ENCODE measurements at regions not wholly inside any gene's neighbourhood (a gene's known extent, or its start where the extent isn't known, plus 50 kb on each side); places are given as distances from the start of the nearest gene placed in this dataset.

DNA sequence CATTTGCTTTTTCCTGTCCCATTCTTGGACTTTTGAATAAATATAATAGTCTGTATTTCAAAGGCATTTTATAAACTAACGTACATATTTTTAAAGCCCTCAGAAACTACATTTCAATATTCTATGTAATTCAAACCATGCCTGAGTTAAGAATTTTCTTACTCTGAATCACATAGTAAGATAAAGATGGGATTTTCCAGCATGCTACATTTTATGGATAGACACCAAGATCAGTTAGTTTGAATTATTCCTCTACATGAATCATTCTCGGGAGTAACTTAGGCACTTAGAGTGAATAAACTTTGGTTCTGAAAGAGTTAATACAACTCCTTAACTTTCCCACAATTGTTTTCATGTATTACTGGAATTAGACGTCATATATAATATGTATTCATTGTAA is 713.3 kb upstream of the CBLB start:
- no peak for ATAC-seq (ENCODE audit: low FRiP score in 2 of 2)
- no peaks in the 10 kb centered on the region for H3K9me3 ChIP-seq
- no peak overlapping the region for H3K4me3 ChIP-seq
- TF ChIP-seq CTCF (IDR thresholded peaks at IDR 0.05) = no peak
- no peak for TF ChIP-seq POLR2AphosphoS5 (IDR thresholded peaks at IDR 0.05)
- TF ChIP-seq POLR2A (IDR thresholded peaks at IDR 0.05) = no peak
- TF ChIP-seq EP300 (IDR thresholded peaks at IDR 0.05) = no peak
- H3K36me3 ChIP-seq = no peaks in the 10 kb centered on the region
- no peak overlapping the region for H3K27ac ChIP-seq
- H3K4me1 ChIP-seq = no peaks in the 10 kb centered on the region
- no peak for DNase-seq
- no peaks in the 10 kb centered on the region for H3K27me3 ChIP-seq
- 77 to 80% methylated on average over 3 of the region's 3 CpGs for WGBS, 2 donors

DNA sequence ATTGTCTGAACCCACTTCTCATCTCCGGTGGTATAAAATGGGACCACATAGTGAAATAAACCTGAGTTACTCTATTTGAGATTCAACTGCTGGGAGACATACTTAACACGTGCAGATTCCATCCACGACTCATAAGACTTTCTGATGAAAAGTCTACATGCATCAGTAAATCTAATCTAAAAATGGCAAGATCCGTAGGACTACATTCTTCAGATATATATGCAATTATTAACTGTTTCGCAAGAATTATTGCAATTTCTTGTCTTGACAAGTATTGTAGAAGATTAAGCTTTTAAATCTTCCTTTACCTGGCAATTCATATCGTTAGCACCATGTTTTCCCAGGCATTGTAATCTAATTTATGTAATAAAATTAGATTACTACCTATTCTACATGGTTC is 718.7 kb upstream of the CBLB start:
- H3K4me3 ChIP-seq = no peak overlapping the region
- H3K27ac ChIP-seq = no peak overlapping the region
- no peaks in the 10 kb centered on the region for H3K9me3 ChIP-seq
- peaks cover 0 to 3% (median 0%) of the 10 kb centered on the region in 4 donors for H3K4me1 ChIP-seq
- H3K36me3 ChIP-seq = no peaks in the 10 kb centered on the region
- H3K27me3 ChIP-seq = no peaks in the 10 kb centered on the region
- 90% methylated on average over 6 of the region's 6 CpGs for WGBS, 2 donors
- TF ChIP-seq CTCF (IDR thresholded peaks at IDR 0.05) = no peak
- TF ChIP-seq POLR2A (IDR thresholded peaks at IDR 0.05) = no peak
- no peak for TF ChIP-seq EP300 (IDR thresholded peaks at IDR 0.05)
- TF ChIP-seq POLR2AphosphoS5 (IDR thresholded peaks at IDR 0.05) = no peak
- no peak for DNase-seq
- ATAC-seq (ENCODE audit: low FRiP score in 2 of 2) = no peak

DNA sequence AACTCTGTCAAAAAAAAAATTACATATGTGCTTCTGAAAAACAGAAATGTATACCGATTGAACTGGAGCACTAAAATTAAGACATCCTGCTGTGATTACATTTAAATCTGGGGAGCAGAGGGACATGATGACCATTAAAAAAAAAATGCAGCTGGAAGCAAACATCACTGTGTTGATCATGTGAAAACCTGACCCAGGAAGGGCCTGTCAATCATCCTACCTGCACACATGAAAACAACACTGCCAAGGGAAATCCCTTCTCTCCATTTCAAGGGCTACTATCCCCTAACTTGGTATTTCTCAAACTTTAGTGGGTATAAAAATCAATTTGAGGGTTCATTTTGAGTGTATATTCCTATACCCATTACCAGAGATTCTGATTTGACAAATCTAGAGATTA is 719.9 kb upstream of the CBLB start:
- no peak overlapping the region for H3K27ac ChIP-seq
- peaks cover 0 to 3% (median 0%) of the 10 kb centered on the region in 4 donors for H3K4me1 ChIP-seq
- H3K36me3 ChIP-seq = no peaks in the 10 kb centered on the region
- H3K27me3 ChIP-seq = no peaks in the 10 kb centered on the region
- DNase-seq (no peak), ATAC-seq (ENCODE audit: low FRiP score in 2 of 2) (no peak)
- no peak overlapping the region for H3K4me3 ChIP-seq
- 78 to 94% methylated on average over 1 of the region's 1 CpG for WGBS, 2 donors
- TF ChIP-seq CTCF (IDR thresholded peaks at IDR 0.05) (no peak), EP300 (IDR thresholded peaks at IDR 0.05) (no peak), POLR2AphosphoS5 (IDR thresholded peaks at IDR 0.05) (no peak), POLR2A (IDR thresholded peaks at IDR 0.05) (no peak)
- no peaks in the 10 kb centered on the region for H3K9me3 ChIP-seq

DNA sequence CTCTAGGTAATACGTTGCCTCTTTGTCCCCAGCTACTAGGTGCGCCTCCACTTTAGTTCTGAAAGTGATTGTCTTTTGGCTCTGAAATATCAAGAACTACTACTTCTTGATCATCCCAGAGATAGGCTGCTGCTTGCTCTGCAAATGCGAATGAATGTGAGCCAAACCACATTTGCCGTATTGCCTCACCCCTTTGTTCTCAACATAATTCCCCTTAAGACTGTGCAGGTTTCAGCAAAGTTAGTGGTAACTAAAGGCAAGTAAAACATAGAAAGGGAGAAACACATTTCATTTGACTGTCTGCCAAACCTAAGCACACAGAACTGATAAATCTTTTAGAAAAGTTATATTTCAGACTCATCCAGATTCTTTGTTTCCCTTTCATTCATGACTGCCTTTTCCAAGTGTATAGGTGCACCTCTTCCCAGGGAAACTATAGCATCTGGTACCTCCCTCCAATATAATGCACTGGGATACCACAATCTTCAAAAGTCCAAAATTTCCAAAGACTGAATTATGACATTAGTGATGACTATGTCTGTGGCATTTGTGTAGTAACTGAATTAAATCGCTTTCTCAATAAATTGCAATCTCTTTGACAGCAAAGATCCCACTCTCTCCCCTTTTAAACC is 720.6 kb upstream of the CBLB start:
- no peak overlapping the region for H3K27ac ChIP-seq
- TF ChIP-seq CTCF (IDR thresholded peaks at IDR 0.05) (no peak), POLR2A (IDR thresholded peaks at IDR 0.05) (no peak), POLR2AphosphoS5 (IDR thresholded peaks at IDR 0.05) (no peak), EP300 (IDR thresholded peaks at IDR 0.05) (no peak)
- ATAC-seq (ENCODE audit: low FRiP score in 2 of 2) (peak in 1 of 2 donors; percentile 64), DNase-seq (no peak)
- H3K27me3 ChIP-seq = no peaks in the 10 kb centered on the region
- H3K9me3 ChIP-seq = no peaks in the 10 kb centered on the region
- no peak overlapping the region for H3K4me3 ChIP-seq
- peaks cover 0 to 3% (median 0%) of the 10 kb centered on the region in 4 donors for H3K4me1 ChIP-seq
- 91 to 94% methylated on average over 5 of the region's 5 CpGs for WGBS, 2 donors
- H3K36me3 ChIP-seq = no peaks in the 10 kb centered on the region

DNA sequence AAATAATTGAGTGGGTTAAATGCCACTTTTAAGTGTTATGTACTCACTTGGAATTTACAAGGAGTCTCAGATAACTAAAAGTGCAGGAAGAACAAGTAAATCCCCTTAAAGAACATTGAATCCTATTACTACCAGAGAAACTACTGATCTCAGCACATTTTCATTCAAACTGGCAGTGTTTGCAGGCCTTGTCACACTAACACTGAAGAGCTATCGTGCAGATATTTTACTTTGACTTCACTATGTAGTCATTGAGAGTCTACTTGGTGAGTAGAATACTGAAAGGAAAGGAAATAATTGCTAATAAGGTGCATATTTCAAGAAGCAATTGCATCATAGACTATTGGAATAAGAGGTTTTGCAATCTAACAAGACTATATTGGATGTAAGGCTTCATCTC is 721.4 kb upstream of the CBLB start:
- WGBS, 2 donors = 38 to 50% methylated on average over 1 of the region's 1 CpG
- Histone ChIP-seq H3K36me3 (no peaks in the 10 kb centered on the region), H3K27me3 (no peaks in the 10 kb centered on the region), H3K9me3 (no peaks in the 10 kb centered on the region), H3K27ac (no peak overlapping the region), H3K4me3 (no peak overlapping the region), H3K4me1 (peaks cover 0 to 3% (median 0%) of the 10 kb centered on the region in 4 donors)
- peak in 1 of 2 donors; percentile 36 for ATAC-seq (ENCODE audit: low FRiP score in 2 of 2)
- no peak for DNase-seq
- no peak for TF ChIP-seq POLR2A (IDR thresholded peaks at IDR 0.05)
- TF ChIP-seq POLR2AphosphoS5 (IDR thresholded peaks at IDR 0.05) = no peak
- TF ChIP-seq CTCF (IDR thresholded peaks at IDR 0.05) = no peak
- TF ChIP-seq EP300 (IDR thresholded peaks at IDR 0.05) = no peak

Data from upper lobe of left lung (tissue), 6 donors.